ENCODE measurements at regions not wholly inside any gene's neighbourhood (a gene's known extent, or its start where the extent isn't known, plus 50 kb on each side); places are given as distances from the start of the nearest gene placed in this dataset.
"Not testable (repeated sequence)": the region's sequence is repeated elsewhere in the genome, so short reads cannot be mapped to it uniquely, and the experiment has no call there.

DNA sequence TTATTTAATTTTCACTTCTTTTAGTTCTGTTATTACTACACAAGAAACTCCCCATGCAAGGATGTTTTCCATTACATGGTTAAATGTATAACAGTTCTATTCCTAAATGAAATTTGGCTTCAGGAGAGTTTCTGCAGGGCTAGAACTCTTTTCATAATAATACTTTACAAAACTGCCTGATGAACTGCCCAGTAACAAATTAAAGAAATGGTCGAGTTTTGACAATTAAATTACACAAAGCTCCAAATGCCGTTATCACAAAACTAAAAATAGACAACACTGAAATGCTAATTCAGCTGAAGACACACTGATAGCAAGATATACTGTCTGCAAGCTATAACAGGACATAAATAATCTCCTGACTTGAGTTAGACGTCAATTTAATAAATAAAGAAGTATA, 435.2 kb upstream of the CCDC54 start:
- no peak for DNase-seq

GRCh38 chr3:106943071-106943470, 434.2 kb upstream of the CCDC54 start:
- DNase-seq: no peak

DNA sequence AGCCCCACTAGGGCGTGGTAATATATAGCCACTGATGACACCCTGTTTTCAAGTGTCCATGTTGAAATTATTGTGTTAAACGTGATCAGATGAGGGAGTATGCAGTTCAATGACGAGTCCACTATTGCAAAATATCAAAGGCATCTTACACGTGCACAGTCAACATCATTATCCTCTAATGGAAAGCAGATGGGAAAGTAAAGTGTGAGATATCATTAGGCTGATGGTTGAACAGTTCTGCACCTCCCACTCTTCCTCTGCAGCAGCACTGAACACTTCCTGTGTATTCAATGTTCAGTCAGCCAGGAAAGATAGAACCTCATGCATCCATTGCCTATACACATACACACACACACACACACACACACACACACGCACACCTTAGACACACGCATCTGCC, 431.8 kb upstream of the CCDC54 start:
- no peak for DNase-seq

DNA sequence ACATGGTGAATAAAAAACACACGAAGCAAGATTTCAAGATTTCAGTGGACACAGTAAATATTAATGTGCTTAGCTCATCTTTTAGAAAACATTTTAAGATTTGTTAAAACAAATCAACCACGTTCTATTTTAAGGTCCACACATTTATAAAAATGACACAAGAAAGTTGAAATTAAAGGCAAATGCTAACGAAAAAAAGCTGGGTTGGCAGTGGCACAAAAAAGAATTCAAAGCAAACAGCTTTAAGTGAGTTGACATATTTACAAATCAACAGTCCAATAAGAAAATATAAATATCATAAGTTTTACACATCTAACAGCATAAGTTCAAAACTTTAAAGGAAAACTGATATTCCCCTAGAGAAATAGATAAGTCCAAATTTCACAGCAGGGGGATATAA, 430.4 kb upstream of the CCDC54 start:
- DNase-seq: no peak

DNA sequence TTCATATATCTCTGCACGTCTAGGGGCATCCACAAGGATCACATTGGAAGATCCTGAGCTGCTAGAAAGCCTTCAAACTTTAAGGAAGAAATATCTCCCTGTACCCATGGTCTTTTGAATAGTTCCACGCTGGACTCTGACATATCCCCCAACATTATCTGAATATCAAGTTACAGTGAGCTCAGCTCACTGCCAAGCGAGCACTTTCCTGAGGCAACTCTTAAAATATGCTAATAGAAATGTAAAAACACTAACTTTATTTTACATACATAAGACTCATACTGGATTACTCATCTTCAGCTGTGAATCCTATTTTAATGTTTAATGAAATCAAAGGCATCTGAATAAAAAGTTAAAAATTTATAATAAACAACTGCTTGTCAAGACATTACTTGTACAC, 420.2 kb upstream of the CCDC54 start:
- DNase-seq: no peak

GRCh38 chr3:106962993-106963392, 414.2 kb upstream of the CCDC54 start:
- DNase-seq: no peak

GRCh38 chr3:106963442-106963841, 413.8 kb upstream of the CCDC54 start:
- DNase-seq: no peak

GRCh38 chr3:106965307-106965706, 411.9 kb upstream of the CCDC54 start:
- no peak for DNase-seq

DNA sequence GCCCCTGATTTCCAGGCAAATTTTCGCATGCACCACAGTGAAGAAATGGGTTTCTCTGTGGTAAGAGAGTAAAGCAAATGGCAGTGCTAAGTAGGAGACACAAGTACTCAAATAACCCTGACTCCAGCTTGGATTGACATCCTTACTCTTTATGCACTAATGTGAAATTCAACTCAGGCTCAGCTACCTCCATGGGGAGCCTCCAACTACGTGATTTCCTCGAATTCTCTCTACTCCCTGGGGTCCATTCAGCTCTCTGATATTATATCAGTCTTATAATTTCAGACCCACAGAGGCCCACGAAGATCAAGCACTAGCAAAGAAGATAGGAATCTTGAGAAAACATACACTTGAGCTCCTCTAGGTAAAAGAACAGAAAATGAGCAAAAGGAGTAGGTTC, 407.6 kb upstream of the CCDC54 start:
- no peak for DNase-seq

GRCh38 chr3:106981392-106981791, 395.8 kb upstream of the CCDC54 start:
- no peak for DNase-seq

- no peak for DNase-seq
Measured at GRCh38 chr3:106985721-106986120, 391.5 kb upstream of the CCDC54 start.

DNA sequence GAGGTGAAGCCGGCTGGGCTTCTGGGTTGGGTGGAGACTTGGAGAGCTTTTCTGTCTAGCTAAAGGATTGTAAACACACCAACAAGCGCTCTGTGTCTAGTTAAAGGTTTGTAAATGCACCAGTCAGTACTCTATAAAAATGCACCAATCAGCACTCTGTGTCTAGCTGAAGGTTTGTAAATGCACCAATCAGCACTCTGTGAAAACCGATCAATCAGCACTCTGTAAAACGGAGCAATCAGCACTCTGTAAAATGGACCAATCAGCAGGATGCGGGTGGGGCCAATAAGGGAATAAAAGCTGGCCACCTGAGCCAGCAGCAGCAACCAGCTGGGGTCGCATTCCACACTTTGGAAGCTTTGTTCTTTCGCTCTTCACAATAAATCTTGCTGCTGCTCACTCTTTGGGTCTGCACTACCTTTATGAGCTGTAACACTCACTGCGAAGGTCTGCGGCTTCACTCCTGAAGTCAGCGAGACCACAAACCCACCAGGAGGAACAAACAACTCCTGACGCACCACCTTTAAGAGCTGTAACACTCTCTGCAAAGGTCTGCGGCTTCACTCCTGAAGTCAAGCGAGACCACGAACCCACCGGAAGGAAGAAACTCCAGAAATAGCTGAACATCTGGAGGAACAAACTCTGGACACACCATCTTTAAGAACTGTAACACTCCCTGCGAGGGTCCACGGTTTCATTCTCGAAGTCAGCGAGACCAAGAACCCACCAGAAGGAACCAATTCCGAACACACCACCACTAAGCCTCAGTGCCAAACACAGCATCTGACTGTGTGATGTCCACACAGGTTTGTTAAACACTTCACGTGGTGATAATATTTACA, 378.2 kb upstream of the CCDC54 start:
- not testable (repeated sequence) for DNase-seq

DNA sequence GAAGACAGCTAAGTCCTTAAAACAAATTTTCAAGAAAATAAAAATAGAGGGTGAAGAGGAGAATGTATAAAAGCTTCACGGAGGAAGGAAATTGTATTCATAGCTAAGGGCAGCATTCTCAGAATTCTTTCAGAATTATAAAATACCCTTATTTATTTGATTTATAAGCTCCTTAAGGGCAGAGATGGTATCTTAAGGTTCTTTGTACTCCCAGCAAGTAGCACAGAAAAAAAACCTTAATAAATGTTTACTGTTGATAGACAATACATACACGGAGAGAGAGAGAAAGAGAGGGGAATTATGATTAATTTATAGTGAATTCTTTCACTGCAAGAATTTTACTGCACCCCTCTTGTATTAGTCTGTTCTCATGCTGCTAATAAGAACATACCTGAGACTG, 375.6 kb upstream of the CCDC54 start:
- no peak for DNase-seq

GRCh38 chr3:107005352-107005751, 371.9 kb upstream of the CCDC54 start:
- DNase-seq: not testable (repeated sequence)

DNA sequence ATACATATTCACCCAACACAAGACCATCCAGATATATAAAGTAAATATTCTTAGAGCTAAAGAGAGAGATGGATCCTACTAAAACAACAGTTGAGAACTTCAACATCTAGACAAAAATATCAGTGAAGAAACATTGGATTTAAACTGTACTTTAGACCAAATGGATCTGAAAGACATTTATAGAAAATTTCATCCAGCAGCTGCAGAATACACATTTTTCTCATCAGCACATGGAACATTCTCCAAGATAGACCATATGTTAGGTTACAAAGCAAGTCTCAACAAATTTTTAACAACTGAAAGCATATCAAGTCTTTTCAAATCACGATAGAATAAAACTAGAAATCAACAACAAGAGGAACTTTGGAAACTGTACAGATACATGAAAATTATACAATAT, 369.0 kb upstream of the CCDC54 start:
- no peak for DNase-seq

- no peak for DNase-seq
Measured at GRCh38 chr3:107013641-107014040, 363.6 kb upstream of the CCDC54 start.

DNA sequence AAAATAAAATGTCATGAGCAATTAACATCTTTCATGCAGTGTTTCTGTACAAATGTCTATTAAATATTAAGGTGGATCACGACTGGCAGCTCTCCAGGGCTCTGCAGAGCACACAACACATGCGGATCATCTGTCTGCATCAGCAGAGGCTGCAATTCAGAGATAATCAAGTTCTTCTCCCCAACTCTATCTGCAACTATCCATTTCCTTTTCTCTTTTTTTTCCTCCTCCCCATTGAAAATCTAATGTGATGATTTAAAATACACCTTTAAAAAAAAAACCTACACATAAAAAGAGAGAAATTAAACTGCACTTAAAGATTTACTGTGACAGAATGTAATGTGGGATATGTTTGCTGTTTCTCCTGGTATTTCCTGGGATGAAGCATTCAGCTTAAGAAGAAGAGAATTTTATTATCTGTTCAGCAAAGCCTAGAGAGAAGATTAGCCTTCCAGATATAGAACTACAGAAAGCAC, 352.6 kb upstream of the CCDC54 start:
- no peak for DNase-seq

DNA sequence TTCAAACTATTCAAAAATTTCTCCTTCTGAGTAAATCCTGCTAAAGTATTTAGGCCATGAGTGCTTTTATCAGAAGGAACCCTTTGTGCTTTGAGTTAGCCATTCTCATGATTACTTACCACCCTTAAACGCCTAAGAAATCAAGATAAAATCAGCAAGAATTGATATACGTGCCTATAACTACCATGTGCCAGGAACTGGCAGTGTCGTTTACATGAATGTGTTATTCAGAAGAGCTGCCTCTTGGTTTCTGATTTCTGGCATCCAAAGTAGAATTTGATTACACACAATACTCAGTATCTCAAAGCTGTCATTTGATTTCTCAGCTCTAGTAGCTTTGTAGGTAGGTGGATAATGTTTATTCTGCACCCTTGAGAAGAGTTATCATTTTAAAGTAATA, 351.3 kb upstream of the CCDC54 start:
- no peak for DNase-seq

DNA sequence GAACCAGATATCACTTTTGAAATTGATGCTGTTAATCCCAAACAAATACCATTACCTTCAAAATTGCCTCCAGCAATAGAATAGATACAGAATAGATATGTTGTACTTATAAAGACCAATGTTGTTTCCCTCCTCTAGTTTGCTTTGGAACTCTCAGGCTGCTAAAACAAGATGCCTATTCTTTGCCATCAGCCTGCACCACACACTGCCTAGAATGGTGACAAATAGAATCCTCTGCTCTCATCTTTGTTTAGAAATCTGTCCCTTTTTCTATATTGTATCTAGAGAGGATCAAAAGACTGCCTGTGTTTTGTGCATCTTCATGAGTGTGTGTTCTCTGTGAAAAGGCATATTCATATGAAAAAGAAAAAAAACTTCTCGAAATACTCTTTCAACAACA, 349.2 kb upstream of the CCDC54 start:
- DNase-seq: no peak

DNA sequence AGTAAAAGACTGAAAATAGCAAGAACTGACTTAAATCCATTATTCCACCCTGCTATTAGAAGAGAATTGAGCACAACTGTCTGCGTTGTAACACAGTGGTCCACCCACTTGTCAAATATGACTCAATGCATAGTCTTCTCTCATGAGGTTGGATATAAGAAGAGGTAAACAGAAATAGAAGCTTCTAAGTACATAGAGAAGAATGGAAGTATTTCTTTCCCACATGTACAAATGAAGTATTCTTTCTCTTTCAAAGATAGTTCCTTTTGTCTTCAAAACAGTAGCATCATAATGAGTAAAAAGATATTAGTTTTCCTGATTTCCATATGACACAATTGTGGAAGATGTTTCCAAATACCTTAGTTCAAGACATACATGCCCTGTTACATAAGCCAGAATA, 348.6 kb upstream of the CCDC54 start:
- DNase-seq: no peak

- no peak for DNase-seq
Measured at GRCh38 chr3:107032111-107032510, 345.1 kb upstream of the CCDC54 start.

DNA sequence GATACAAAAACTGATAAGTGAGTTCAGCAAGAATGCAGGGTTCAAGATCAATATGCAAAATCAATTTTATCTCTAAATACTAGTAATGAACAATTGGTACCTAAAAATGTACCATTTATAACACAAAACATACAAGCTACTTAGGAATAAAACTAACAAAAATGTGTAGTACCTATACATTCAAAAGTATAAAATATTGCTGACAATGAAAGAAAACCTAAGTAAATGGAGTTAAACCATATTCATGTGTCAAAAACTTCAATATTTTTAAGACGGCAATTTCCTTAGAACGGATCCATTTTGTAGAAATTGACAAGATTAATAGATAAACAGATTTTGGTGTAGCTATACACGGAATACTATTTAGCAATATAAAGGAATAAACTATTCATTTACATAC, 343.1 kb upstream of the CCDC54 start:
- DNase-seq: no peak

DNA sequence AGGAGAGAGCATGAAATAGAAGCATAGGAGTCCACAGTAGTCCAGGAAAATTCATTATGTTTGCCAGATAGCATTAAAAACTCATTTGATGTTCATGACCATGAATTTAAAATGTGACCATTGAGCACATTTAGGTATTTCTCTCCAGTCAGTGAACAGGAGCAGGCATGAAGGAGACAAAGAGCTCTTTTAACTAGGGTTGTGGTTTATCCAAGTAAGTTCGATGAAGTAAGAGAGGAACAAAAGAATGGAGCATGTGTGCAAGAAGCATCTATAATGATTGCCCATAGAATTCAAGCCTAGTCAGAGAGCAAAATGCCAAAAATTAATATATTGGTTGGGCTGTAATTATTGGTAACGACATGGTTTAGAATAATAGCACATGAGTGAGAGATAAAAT, 342.1 kb upstream of the CCDC54 start:
- DNase-seq: no peak

DNA sequence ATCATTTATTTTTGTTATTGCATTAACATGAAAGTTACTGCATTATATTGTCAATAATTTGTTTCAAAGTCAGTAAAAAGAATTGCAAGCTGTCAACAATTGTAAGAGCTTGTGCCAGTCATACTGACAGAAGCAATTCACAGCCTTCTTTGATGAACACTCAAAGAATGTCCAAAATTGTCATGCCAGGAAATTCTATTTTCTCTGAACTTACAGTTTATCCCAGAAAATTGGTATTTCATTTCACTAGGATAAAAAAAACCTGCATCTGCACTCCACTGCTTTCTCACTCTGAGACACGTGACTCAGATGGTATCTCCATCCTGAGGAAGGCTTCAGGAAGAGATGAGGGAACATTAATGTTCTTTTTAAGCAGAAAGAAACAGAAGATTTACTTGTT, 332.6 kb upstream of the CCDC54 start:
- DNase-seq: no peak

DNA sequence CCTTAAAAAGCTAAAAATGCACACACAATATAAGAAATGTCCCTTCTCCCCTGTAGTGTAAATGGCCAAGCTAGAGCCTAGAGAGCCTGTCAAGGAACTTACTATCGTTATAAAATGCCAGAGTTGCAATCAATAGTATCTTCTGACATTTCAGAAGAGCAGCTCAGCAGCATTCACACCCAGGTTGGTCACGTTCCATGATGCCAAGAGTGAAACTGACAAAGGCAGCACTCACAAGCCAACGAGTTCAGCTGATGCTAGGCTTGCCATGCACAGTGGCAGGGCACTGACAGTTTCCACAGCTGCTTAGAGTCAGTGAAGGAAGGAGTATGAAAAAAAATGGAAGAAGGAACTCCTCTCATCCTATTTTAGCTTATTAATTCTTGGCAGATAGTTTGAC, 331.4 kb upstream of the CCDC54 start:
- DNase-seq: no peak
